C1 segment of cervical spinal cord (tissue), 14 donors: ENCODE measurements at regions not wholly inside any gene's neighbourhood (a gene's known extent, or its start where the extent isn't known, plus 50 kb on each side); places are given as distances from the start of the nearest gene placed in this dataset.

ENCODE experiments used
- DNase-seq, 14 donors: peaks; one replicate each; lab custom pipeline; 2025; lab: John Stamatoyannopoulos, UW

DNA sequence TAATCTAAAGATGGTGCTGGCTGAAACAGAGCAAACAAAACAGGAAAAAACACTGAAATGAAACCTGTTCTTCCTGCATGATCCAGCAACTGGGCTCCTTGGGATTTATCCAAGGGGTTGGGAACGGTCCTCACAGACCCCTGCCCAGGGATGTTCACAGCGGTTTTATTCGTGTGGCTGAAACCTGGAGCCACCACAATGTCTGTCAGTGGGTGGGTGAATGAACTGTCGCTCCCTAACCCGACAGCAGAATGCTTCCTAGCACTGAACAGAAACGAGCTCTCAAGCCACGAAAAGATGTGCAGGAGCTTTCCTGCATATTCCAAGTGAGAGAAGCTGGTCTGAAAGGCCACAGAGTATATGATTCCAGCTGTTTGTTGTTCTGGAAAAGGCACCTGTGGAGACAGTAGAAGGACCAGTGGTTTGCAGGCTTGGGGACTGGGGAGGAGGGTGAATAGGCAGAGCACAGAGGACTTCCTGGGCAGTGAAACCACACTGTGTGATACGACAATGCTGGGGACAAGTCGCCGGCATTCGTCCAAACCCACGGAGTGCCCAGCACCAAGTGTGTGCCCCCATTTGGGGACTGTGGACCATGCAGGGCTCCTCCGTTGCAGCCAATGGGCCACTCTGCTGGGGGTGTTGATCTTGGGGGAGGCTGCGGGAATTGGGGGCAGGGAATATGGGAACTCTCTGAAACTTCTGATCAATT lies 73.9 kb downstream of the TEX29 start:
- DNase-seq, result no peak

DNA sequence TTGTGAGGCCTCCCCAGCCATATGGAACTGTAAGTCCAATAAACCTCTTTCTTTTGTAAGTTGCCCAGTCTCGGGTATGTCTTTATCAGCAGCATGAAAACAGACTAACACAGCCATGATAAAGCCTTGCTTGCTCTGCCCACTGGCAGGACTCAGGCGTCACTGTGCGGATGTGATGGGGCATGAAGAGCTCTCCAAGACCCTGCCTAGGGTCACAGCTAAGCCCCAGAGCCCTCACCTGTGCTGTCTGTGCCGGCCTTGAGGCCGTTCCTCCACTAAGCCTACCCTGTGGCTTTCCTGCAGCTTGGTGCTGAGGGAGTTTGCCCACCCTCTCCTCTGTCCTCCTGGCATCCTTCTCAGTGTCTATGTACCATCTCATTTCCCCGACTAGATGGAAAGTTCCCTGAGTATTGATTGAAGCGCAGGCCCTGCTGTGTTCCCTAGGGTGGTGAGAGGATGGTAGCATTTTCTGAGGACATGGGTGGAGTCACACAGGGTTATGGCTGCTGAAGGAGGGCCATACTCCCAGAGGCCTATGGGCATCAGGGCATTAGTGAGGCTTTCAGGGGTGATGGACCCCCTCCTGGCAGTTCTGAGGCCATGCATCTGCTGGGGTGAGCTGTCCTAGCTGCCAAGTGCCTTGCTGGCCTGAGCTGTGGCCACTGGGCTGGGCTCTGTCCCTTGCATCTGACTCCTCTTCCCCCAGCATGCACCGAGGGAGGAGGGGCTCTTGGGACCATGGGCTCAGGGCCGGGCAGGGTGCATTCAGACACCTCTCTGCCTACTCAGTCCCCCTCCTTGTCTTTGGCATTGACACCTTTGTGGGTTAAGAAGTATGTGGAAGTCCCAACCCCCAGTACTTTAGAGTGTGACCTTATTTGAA lies 75.3 kb downstream of the TEX29 start:
- no peak for DNase-seq

- no peak for DNase-seq
Observed at GRCh38 chr13:111396457-111396856, 76.0 kb downstream of the TEX29 start.

GRCh38 chr13:111397202-111397880 lies 76.9 kb downstream of the TEX29 start:
- DNase-seq, result no peak

GRCh38 chr13:111398196-111398595 lies 77.8 kb downstream of the TEX29 start:
- DNase-seq, result no peak

DNA sequence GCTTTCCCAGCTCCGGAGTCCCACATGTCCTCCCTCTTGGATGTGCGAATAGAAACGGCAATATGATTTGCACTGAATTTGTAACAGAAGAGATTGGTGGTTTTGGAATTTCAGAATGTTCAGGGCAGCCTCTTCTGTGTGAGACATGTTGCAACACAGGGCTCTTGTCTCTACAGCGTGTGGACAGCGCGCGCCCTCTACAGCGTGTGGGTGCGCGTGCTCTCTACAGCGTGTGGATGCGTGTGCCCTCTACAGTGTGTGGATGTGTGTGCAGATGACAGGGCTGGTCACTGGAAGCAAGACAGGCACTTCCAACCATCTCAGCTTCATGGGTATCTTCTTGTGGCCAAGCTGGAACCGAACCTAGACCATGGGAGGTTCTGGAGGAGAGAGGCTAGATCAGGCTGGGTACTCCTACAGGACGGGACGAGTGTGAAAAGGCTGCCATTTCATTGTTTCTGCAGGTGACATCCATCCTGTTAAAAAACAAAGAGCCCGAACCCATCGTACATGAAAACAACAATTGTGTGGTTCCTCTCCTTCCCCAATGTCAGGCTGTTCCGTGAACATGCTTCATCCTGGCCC lies 78.4 kb downstream of the TEX29 start:
- no peak for DNase-seq

DNA sequence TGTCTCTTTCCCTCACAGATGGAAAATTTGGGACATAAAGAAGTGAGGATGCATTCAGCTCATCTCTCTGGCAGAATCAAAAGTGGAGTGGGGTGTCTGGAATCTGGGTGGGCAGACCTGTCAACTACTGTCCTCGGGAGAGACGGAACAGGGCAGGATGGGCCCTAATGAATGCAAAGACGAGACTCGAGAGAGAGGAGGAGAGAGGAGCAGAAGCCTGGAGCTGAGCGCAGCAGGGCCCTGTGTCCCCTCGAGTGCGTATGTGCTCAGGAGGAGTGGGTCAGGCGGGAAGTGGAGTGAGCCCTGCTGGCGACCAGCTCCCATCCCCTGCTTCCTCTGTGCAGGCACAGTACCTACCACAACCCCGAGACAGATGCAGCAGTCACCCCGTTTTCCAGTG lies 78.9 kb downstream of the TEX29 start:
- DNase-seq, result no peak

GRCh38 chr13:111399776-111400538 lies 79.5 kb downstream of the TEX29 start:
- DNase-seq, result no peak

GRCh38 chr13:111401151-111401550 lies 80.7 kb downstream of the TEX29 start:
- DNase-seq, result no peak

DNA sequence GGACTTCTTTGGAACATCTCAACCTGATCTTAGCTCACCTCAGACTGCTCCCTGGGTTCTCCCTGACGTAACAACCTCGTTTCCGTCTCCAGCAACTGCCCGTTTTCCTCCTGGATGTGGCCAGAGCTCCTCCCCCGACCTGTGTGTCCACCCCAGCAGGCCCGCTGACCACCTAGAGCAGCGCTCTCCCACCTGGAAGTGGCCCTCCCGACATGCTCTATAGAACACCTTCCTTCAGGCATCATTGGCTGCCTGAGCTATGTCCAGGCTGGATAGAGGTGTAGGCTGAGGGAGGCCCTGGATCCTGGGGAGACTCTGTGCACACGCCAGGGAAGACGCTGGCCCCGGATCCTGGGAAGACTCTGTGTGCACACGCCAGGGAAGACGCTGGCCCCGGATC lies 81.3 kb downstream of the TEX29 start:
- no peak for DNase-seq

DNA sequence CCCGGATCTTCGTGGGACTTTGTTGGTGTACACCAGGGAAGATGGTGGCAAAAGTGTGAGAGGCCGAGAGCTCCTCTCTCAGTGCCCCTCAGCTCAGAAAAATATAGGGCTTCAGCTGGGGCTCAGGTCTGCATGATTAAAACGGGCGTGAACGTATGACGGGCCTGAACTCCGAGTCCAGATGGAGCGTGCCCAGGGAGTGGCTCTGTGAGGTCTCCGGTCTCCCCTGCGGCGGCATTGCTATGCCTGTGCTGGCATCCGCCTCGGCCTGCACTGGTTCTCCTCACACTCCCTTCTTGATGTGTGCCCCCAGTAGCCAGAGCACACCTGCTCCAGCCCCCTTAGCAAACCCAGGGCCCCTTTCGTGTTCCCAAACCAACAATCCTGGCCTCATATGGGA lies 82.0 kb downstream of the TEX29 start:
- DNase-seq, result no peak

DNA sequence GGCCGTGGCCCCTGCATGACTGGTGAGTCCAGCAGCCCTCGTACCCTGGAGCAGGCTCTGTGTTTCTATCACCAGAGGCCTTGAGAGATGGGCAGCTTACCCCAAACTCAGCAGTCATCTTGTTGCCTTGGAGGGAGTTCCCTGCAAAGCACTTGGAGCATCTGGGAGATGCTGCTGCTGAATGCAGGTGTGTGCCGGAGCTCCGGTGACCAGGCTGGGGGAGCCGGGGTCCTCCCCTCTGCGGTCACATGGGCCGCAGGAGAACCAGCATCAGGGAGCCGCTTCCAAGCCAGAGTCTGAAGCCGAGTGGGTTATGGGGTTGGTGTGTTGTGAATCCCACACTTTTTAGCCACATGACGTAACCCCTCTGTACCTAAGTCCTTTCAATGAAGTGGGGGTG lies 82.8 kb downstream of the TEX29 start:
- no peak for DNase-seq

DNA sequence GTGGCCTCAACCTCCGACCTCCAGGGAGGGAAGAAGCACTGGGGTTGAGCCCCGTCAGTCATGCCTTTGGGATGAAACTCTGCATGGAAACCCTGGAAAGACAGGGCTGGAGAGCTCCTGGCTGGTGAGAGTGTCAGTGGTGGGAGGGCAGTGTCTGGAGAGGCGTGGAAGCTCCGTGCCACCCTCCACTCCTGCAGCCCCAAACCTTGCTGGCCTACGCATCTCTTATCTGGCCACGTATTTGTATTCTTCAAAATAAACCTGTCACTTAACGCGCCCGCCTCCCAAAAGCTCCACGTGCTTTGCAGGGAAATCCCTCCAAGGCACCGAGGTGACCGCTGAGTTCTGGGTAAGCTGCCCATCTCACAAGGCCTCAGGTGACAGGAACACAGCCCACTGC lies 84.3 kb downstream of the TEX29 start:
- DNase-seq, result no peak

DNA sequence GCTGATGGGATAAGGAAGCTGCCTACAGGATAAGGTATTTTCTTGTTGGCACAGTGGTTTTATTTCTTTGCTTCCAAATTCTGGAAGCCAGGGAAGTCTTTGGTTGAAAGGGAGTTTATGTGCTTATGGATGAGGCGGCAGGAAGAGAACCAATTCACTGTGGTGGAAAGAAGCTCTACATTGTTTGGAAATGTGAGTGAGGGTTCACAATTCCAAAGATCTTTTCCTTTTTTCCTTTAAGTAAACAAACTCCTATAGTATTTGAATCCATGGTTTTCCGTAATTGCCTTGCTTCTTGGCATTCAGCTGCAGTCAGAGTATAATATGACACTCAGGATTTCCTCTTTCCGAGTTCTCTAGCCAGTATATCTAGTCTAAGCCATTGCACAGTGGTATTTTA lies 86.2 kb downstream of the TEX29 start:
- no peak for DNase-seq

DNA sequence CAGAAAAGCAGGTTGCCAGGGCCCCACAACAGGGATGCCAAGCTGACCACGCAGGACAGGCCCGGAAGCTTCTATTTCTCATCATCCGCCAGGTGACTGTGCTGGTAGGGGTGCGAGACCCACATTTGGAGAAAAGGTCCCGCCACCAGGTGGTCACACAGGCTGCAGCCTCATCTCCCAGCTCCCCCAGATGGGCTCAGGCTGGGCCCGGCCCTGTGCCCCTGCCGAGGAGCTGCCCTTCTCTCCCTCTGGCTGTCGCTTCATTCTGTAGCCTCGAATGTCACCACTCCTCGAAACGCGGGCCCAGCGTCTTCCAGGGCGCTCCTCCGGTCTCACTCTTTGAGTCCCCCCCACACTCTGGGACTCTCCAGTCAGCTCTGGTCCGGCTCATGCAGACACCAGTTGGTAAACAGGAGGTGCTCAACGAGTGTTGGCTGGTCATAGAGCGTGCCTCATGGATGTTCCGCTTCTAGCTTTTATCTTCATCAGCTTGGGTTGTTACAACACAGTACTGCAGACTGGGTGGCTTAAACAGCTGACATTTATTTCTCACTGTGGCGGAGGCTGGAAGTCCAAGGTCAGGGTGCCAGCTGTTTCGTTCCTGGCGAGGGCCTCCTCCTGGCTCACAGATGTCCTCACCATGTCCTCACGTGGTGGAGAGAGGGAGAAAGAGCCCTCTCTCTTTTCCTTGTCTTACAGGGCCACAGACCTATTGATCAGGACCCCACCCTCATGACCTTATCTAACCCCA lies 87.1 kb downstream of the TEX29 start:
- no peak for DNase-seq

DNA sequence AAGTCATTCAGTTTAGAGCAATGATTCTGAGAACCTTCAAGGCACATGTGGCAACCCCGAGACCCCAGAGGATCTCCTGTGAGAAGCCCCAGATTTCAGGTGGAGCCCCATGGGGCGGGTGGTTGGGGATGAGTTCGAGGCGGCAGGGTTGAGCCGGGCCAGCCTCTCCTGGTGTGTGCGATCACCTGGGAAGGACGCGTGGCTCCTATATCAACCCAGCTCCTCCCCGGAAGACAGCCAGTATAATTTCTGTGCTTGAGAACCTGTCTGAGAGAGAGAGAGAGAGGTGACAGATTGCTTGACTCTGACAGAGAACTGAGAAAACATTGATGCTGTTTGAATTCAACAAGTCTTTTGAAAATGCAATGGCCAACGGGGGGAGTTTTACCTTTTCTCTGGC lies 89.0 kb downstream of the TEX29 start:
- DNase-seq, result no peak

GRCh38 chr13:111410232-111411021 lies 90.0 kb downstream of the TEX29 start:
- DNase-seq, result no peak

- no peak for DNase-seq
Observed at GRCh38 chr13:111411151-111411858, 90.9 kb downstream of the TEX29 start.
